Lung (tissue), 11 donors: ENCODE measurements at regions not wholly inside any gene's neighbourhood (a gene's known extent, or its start where the extent isn't known, plus 50 kb on each side); places are given as distances from the start of the nearest gene placed in this dataset.

Experiments used
- ATAC-seq: fragments of 200-7000 bp; cut with Tn5 transposase; one replicate; pipeline ENCODE4 v1.9.1; 2020; ENCODE audit warnings: moderate number of reproducible peaks; ENCODE audit not compliant: insufficient read depth, low FRiP score
- DNase-seq, 3 donors: peaks; one replicate each; pipeline ENCODE4 v3.0.0-alpha.2; 2013 to 2017
- H3K27ac ChIP-seq, 2 donors: one replicate each; pipeline ENCODE4 v1.5.1; 2013; ENCODE audit warnings: mild to moderate bottlenecking in 2 of 2, moderate library complexity in 2 of 2, control low read depth in 1 of 2, inconsistent platforms in 1 of 2, low read depth in 1 of 2, low read length in 1 of 2
- H3K27me3 ChIP-seq, 3 donors: one replicate each; pipeline ENCODE4 v1.5.1; 2013; ENCODE audit warnings: low read length in 2 of 3; ENCODE audit not compliant: control insufficient read depth in 3 of 3, insufficient read depth in 3 of 3
- H3K36me3 ChIP-seq, 4 donors: one replicate each; pipeline ENCODE4 v1.5.1; 2013; ENCODE audit warnings: low read length in 4 of 4, mild to moderate bottlenecking in 1 of 4, moderate library complexity in 1 of 4; ENCODE audit not compliant: control insufficient read depth in 4 of 4, insufficient read depth in 4 of 4
- H3K4me1 ChIP-seq, 5 donors: one replicate each; pipeline ENCODE4 v1.5.1; 2013; ENCODE audit warnings: low read length in 5 of 5, mild to moderate bottlenecking in 2 of 5, moderate library complexity in 1 of 5; ENCODE audit not compliant: control insufficient read depth in 5 of 5, insufficient read depth in 5 of 5
- H3K4me3 ChIP-seq: one replicate; pipeline ENCODE4 v1.5.1; 2013; ENCODE audit warnings: mild to moderate bottlenecking, control low read depth, moderate library complexity
- H3K9ac ChIP-seq, 2 donors: one replicate each; pipeline ENCODE4 v1.5.1; 2013; ENCODE audit warnings: low read length in 2 of 2, control low read depth in 1 of 2; ENCODE audit not compliant: insufficient read depth in 1 of 2
- H3K9me3 ChIP-seq, 4 donors: one replicate each; pipeline ENCODE4 v1.5.1; 2013; ENCODE audit warnings: low read length in 3 of 4, mild to moderate bottlenecking in 1 of 4, moderate library complexity in 1 of 4; ENCODE audit not compliant: control insufficient read depth in 4 of 4, insufficient read depth in 3 of 4
- WGBS, 2 donors: extraction: QIAGEN DNeasy Blood & Tissue Kit; methylation state at CpG; one replicate each; pipeline ENCODE4 v1.1.7; 2013; 5-methylcytosine and 5-hydroxymethylcytosine counted together
- TF ChIP-seq, protein P1 (sequence below): IDR thresholded peaks from 2 replicates; pipeline ENCODE4 v1.5.1; 2012; ENCODE audit warnings: mild to moderate bottlenecking; ENCODE audit errors: control extremely low read depth, extremely low read depth
- donor health status: control.
- donor health status: control.
- donor health status: Bipolar disorder and iron deficiency.
- donor health status: healthy.
- donor health status: DM: yes; HTN: yes; CAD: no.

GRCh38 chr10:37680243-37680683, 177.1 kb downstream of the ZNF248 start:
- Histone ChIP-seq H3K36me3 (no peaks in the 10 kb centered on the region), H3K4me3 (no peak overlapping the region), H3K9ac (no peak overlapping the region), H3K27ac (no peak overlapping the region), H3K4me1 (no peaks in the 10 kb centered on the region), H3K27me3 (no peaks in the 10 kb centered on the region), H3K9me3 (peaks cover 0 to 14% (median 5%) of the 10 kb centered on the region in 4 donors)
- TF ChIP-seq, protein P1, sequence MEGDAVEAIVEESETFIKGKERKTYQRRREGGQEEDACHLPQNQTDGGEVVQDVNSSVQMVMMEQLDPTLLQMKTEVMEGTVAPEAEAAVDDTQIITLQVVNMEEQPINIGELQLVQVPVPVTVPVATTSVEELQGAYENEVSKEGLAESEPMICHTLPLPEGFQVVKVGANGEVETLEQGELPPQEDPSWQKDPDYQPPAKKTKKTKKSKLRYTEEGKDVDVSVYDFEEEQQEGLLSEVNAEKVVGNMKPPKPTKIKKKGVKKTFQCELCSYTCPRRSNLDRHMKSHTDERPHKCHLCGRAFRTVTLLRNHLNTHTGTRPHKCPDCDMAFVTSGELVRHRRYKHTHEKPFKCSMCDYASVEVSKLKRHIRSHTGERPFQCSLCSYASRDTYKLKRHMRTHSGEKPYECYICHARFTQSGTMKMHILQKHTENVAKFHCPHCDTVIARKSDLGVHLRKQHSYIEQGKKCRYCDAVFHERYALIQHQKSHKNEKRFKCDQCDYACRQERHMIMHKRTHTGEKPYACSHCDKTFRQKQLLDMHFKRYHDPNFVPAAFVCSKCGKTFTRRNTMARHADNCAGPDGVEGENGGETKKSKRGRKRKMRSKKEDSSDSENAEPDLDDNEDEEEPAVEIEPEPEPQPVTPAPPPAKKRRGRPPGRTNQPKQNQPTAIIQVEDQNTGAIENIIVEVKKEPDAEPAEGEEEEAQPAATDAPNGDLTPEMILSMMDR, result no peak
- DNase-seq (no peak), ATAC-seq (no peak)
- WGBS, 2 donors, result 84 to 90% methylated on average over 30 of the region's 30 CpGs

DNA sequence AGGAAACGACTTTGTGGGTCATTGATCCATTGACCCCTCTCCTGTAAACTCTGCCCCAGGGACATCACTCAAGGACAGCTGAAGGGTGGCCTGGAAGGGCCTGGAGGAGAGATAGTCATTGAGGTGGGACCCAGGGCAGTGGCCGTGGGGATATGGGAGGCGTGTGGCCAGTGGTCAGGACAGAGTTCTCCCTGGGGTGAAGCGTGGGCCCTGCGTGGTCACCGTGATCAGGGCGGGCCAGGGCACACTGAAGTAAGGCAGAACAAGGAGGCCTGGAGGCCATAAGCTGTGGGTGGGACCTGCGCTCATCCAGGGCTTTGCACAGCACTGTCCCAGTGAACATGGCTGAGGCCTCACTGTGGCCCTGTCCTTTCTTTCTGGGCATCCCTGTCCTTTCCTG, 177.9 kb downstream of the ZNF248 start:
- TF ChIP-seq, protein P1, result no peak
- Histone ChIP-seq H3K4me1 (no peaks in the 10 kb centered on the region), H3K4me3 (no peak overlapping the region), H3K27ac (no peak overlapping the region), H3K27me3 (no peaks in the 10 kb centered on the region), H3K36me3 (no peaks in the 10 kb centered on the region), H3K9me3 (peaks cover 0 to 10% (median 4%) of the 10 kb centered on the region in 4 donors), H3K9ac (no peak overlapping the region)
- WGBS, 2 donors, result 88 to 91% methylated on average over 8 of the region's 8 CpGs
- no peak for ATAC-seq
- no peak for DNase-seq

DNA sequence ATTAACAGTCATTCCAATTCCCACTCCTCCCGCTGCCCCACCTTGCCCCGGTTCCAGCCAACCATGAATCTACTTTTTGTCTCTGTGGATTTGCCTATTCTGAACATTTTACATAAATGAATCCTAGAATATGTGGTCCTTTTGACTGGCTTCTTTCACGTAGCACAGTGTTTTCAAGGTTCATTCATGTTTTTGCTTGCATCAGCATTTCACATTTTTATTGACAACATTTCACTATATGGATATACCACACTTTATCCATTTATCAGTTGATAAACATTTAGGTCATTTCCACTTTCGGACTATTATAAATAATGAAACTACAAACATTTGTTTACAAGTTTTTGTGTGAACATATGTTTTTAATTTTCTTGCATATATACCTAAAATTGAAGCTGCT, 182.0 kb downstream of the ZNF248 start:
- ATAC-seq (no peak), DNase-seq (no peak)
- WGBS, 2 donors, result 76 to 79% methylated on average over 4 of the region's 4 CpGs
- no peak overlapping the region for H3K9ac ChIP-seq
- TF ChIP-seq, protein P1, result no peak
- H3K9me3 ChIP-seq, result peaks cover 0 to 16% (median 4%) of the 10 kb centered on the region in 4 donors
- H3K27ac ChIP-seq, result no peak overlapping the region
- no peak overlapping the region for H3K4me3 ChIP-seq
- H3K4me1 ChIP-seq, result no peaks in the 10 kb centered on the region
- H3K27me3 ChIP-seq, result no peaks in the 10 kb centered on the region
- H3K36me3 ChIP-seq, result no peaks in the 10 kb centered on the region

DNA sequence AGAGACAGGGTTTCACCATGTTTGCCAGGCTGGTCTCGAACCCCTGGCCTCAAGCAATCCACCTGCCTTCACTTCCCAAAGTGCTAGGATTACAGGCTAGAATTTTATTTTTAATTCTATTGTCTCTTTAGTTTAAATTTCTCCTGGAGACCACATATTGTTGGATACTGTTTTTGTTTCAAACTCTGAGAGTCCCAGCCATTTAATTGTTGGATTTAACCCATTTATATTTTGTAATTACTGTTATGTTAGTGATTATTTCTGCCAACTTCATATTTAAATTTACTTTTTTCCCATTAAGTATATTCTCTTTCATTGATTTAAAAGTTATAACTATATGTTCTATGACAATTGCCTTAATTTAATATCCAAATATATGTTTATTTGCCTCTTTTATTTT, 185.6 kb downstream of the ZNF248 start:
- WGBS, 2 donors, result 23 to 38% methylated on average over 1 of the region's 1 CpG
- H3K9ac ChIP-seq, result no peak overlapping the region
- H3K36me3 ChIP-seq, result no peaks in the 10 kb centered on the region
- peaks cover 0 to 17% (median 1%) of the 10 kb centered on the region in 4 donors for H3K9me3 ChIP-seq
- ATAC-seq (no peak), DNase-seq (no peak)
- no peaks in the 10 kb centered on the region for H3K4me1 ChIP-seq
- H3K27me3 ChIP-seq, result no peaks in the 10 kb centered on the region
- no peak overlapping the region for H3K27ac ChIP-seq
- TF ChIP-seq, protein P1, result no peak
- no peak overlapping the region for H3K4me3 ChIP-seq
